Spleen (tissue), 11 donors: ENCODE measurements at regions not wholly inside any gene's neighbourhood (a gene's known extent, or its start where the extent isn't known, plus 50 kb on each side); places are given as distances from the start of the nearest gene placed in this dataset.

Experiments
- DNase-seq: peaks from one replicate; pipeline ENCODE4 v3.0.0-alpha.2; 2020
- H3K27ac ChIP-seq, 8 donors: fragments of 200-600 bp; sonication (generic) in 7 of 8; 1 replicate in 4 of 8; 2 replicates in 4 of 8; pipeline versions ENCODE4 v1.5.0 to v1.8.0; 2016 to 2021; ENCODE audit warnings: inconsistent platforms in 4 of 8, mild to moderate bottlenecking in 4 of 8, moderate library complexity in 1 of 8
- H3K27me3 ChIP-seq, 7 donors: fragments of 200-600 bp; sonication (generic) in 6 of 7; replicated peaks in 1 of 7; 1 replicate in 4 of 7; 2 replicates in 3 of 7; pipeline versions ENCODE4 v1.5.0 to v1.8.0; 2016 to 2021; ENCODE audit warnings: inconsistent platforms in 3 of 7, mild to moderate bottlenecking in 1 of 7
- H3K36me3 ChIP-seq, 6 donors: fragments of 200-600 bp; sonication (generic) in 5 of 6; 1 replicate in 4 of 6; 2 replicates in 2 of 6; pipeline versions ENCODE4 v1.5.0 to v1.8.0; 2016 to 2021; ENCODE audit warnings: inconsistent platforms in 2 of 6
- H3K4me1 ChIP-seq, 6 donors: fragments of 200-600 bp; sonication (generic) in 5 of 6; 1 replicate in 3 of 6; 2 replicates in 3 of 6; pipeline versions ENCODE4 v1.5.0 to v1.8.0; 2016 to 2021; ENCODE audit warnings: inconsistent platforms in 3 of 6
- H3K4me3 ChIP-seq, 8 donors: fragments of 200-600 bp; sonication (generic) in 7 of 8; 1 replicate in 4 of 8; 2 replicates in 4 of 8; pipeline versions ENCODE4 v1.5.0 to v1.8.0; 2016 to 2021; ENCODE audit warnings: inconsistent platforms in 4 of 8, mild to moderate bottlenecking in 4 of 8, moderate library complexity in 2 of 8
- H3K9me3 ChIP-seq, 8 donors: fragments of 200-600 bp; sonication (generic) in 7 of 8; 1 replicate in 4 of 8; 2 replicates in 4 of 8; pipeline versions ENCODE4 v1.5.0 to v1.8.0; 2016 to 2021; ENCODE audit warnings: inconsistent platforms in 4 of 8
- POLR2A ChIP-seq, 3 donors: fragments of 450-650 bp; IDR thresholded peaks; one replicate each; pipeline ENCODE4 v1.5.1; 2017; ENCODE audit warnings: antibody characterized with exemption in 3 of 3, mild to moderate bottlenecking in 1 of 3
- POLR2AphosphoS5 ChIP-seq, 3 donors: sonication (generic); formaldehyde crosslinking; IDR thresholded peaks; one replicate each; pipeline ENCODE4 v1.5.1; 2017; ENCODE audit warnings: antibody characterized with exemption in 3 of 3
- WGBS, 5 donors: extraction: QIAGEN DNeasy Blood & Tissue Kit in 3 of 5; methylation state at CpG; one replicate each; pipeline versions ENCODE4 v1.1.5 to v1.1.7; 2013 to 2018; 5-methylcytosine and 5-hydroxymethylcytosine counted together
- intact Hi-C: fragments of 100-400 bp; cut with DNase I; formaldehyde crosslinking; loops from one replicate; pipeline ENCODE4 v1.15.0; 2023; ENCODE audit warnings: low total_unique reads
- TF ChIP-seq, protein P1 (sequence below), 11 experiments: fragments of 200-600 bp in 7 of 11; fragments of 450-650 bp in 4 of 11; sonication (generic) in 4 of 11; IDR thresholded peaks in 8 of 11; conservative IDR thresholded peaks in 3 of 11; 1 replicate in 7 of 11; 2 replicates in 4 of 11; pipeline versions ENCODE4 v1.4.0 to v1.8.0; 2016 to 2021; ENCODE audit warnings: antibody characterized with exemption in 11 of 11, inconsistent platforms in 4 of 11, mild to moderate bottlenecking in 1 of 11
- donor health status: healthy with polysubstance abuse.
- donor health status: DM: no; HTN: no; CAD: no; lungs with moderate emphysema.
- donor health status: DM: no; HTN: no; CAD: no.
- donor health status: Bipolar disorder and iron deficiency.
- donor health status: healthy.
- donor health status: DM: no; HTN: no; CAD: no.
- donor health status: DM: yes; HTN: yes; CAD: no.

DNA sequence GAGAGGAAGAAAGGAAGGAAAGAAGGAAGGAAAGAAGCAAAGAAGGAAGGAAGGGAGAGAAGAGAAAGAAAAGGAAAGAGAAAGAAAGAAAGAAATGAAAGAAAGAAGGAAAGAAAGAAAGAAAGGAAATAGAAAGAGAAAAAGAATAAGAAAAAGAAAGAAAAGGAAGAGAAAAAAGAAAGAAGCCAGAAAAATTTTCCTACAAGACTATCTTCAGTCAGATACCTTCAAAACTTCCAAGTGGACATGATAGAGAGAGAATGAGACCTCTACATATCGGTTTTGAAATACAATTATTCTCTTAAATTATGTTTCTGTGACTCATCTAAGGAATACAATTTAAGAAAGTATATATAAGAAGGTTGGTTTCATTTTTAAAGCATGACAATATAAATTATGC, 1369.0 kb downstream of the ZPLD1 start:
- TF ChIP-seq, protein P1, sequence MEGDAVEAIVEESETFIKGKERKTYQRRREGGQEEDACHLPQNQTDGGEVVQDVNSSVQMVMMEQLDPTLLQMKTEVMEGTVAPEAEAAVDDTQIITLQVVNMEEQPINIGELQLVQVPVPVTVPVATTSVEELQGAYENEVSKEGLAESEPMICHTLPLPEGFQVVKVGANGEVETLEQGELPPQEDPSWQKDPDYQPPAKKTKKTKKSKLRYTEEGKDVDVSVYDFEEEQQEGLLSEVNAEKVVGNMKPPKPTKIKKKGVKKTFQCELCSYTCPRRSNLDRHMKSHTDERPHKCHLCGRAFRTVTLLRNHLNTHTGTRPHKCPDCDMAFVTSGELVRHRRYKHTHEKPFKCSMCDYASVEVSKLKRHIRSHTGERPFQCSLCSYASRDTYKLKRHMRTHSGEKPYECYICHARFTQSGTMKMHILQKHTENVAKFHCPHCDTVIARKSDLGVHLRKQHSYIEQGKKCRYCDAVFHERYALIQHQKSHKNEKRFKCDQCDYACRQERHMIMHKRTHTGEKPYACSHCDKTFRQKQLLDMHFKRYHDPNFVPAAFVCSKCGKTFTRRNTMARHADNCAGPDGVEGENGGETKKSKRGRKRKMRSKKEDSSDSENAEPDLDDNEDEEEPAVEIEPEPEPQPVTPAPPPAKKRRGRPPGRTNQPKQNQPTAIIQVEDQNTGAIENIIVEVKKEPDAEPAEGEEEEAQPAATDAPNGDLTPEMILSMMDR (IDR thresholded peaks at IDR 0.05 in 8 of 11, conservative IDR thresholded peaks at IDR 0.05 in 3 of 11) = no peak
- TF ChIP-seq POLR2AphosphoS5 (IDR thresholded peaks at IDR 0.05) (no peak), POLR2A (IDR thresholded peaks at IDR 0.05) (no peak)
- DNase-seq = no peak
- intact Hi-C loops = no loop called here
- peaks cover 0 to 21% (median 8%) of the 10 kb centered on the region in 8 donors for H3K9me3 ChIP-seq
- no peaks in the 10 kb centered on the region for H3K27me3 ChIP-seq
- H3K36me3 ChIP-seq = no peaks in the 10 kb centered on the region
- no peak overlapping the region for H3K4me3 ChIP-seq
- H3K4me1 ChIP-seq = no peaks in the 10 kb centered on the region
- WGBS, 5 donors = 61 to 75% (median 66%) methylated on average over 1 of the region's 1 CpG
- H3K27ac ChIP-seq = no peak overlapping the region

DNA sequence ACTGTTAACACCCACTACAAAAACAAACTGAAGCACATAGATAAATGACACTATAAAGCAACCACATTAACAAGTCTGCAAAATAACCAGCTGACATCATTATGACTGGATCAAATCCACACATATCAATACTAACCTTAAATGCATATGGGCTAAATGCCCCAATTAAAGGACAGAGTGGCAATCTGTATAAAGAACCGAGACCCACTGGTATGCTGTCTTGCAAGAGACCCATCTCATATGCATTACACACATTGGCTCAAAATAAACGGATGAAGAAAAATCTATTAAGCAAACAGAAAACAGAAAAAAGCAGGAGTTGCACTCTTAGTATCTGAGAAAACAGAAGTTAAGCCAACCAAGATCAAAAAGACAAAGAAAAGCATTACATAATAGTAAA, 1375.4 kb downstream of the ZPLD1 start:
- 80 to 86% (median 82%) methylated on average over 2 of the region's 2 CpGs for WGBS, 5 donors
- Histone ChIP-seq H3K27ac (no peak overlapping the region), H3K4me3 (no peak overlapping the region), H3K4me1 (no peaks in the 10 kb centered on the region), H3K27me3 (no peaks in the 10 kb centered on the region), H3K36me3 (no peaks in the 10 kb centered on the region), H3K9me3 (peaks cover 0 to 43% (median 28%) of the 10 kb centered on the region in 8 donors)
- no peak for DNase-seq
- intact Hi-C loops = no loop called here
- TF ChIP-seq POLR2A (IDR thresholded peaks at IDR 0.05) (no peak), POLR2AphosphoS5 (IDR thresholded peaks at IDR 0.05) (no peak)
- TF ChIP-seq, protein P1 (IDR thresholded peaks at IDR 0.05 in 8 of 11, conservative IDR thresholded peaks at IDR 0.05 in 3 of 11) = no peak

DNA sequence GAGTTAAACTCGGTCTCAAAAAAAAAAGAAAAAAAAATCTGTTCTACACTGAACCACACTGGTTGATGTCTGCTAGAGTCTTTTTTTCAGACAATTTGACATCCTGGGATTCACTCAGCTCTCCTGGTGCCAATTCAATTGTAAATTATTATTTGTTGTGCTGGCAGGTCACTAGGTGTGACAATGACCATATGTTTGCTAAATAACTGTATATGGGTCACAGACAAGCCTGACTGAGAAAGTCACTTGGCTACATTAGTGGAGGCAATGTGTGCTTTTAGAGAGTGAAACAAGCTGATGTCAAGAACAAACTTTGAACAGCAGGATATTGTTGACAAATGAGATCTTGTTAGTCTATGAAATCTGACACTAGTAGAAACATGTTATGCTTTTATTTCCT, 1379.1 kb downstream of the ZPLD1 start:
- TF ChIP-seq POLR2AphosphoS5 (IDR thresholded peaks at IDR 0.05) (no peak), POLR2A (IDR thresholded peaks at IDR 0.05) (no peak)
- TF ChIP-seq, protein P1 (IDR thresholded peaks at IDR 0.05 in 8 of 11, conservative IDR thresholded peaks at IDR 0.05 in 3 of 11) = no peak
- Histone ChIP-seq H3K4me1 (no peaks in the 10 kb centered on the region), H3K4me3 (no peak overlapping the region), H3K27ac (no peak overlapping the region), H3K9me3 (peaks cover 0 to 25% (median 17%) of the 10 kb centered on the region in 8 donors), H3K27me3 (no peaks in the 10 kb centered on the region), H3K36me3 (no peaks in the 10 kb centered on the region)
- no peak for DNase-seq
- intact Hi-C loops = no loop called here
- 67 to 88% (median 83%) methylated on average over 1 of the region's 1 CpG for WGBS, 5 donors

DNA sequence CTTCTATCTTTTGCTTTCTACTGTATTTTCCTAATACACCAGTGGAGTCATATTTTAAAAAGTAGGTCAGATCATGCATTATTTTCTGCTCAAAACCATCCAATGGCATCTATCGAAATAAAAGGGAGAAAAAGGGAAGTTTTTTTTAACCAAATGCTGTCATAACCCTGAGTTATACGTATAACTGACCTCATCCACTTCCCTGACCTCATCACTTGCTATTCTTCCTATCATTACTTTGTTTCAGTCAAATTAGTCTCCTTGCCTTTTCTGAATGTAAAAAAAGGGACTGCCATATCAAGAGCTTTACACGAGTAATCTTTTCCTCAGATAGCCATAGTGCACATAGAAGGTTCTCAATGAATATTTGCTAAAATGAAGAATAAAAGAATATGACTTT, 1383.6 kb downstream of the ZPLD1 start:
- H3K9me3 ChIP-seq = no peaks in the 10 kb centered on the region
- H3K36me3 ChIP-seq = no peaks in the 10 kb centered on the region
- no peak overlapping the region for H3K4me3 ChIP-seq
- intact Hi-C loops = no loop called here
- no peaks in the 10 kb centered on the region for H3K27me3 ChIP-seq
- DNase-seq = no peak
- WGBS, 5 donors = 66 to 78% (median 70%) methylated on average over 3 of the region's 3 CpGs
- H3K4me1 ChIP-seq = no peaks in the 10 kb centered on the region
- no peak overlapping the region for H3K27ac ChIP-seq
- no peak for TF ChIP-seq POLR2AphosphoS5 (IDR thresholded peaks at IDR 0.05)
- TF ChIP-seq, protein P1 (IDR thresholded peaks at IDR 0.05 in 8 of 11, conservative IDR thresholded peaks at IDR 0.05 in 3 of 11) = no peak
- no peak for TF ChIP-seq POLR2A (IDR thresholded peaks at IDR 0.05)
